ENCODE measurements at regions not wholly inside any gene's neighbourhood (a gene's known extent, or its start where the extent isn't known, plus 50 kb on each side); places are given as distances from the start of the nearest gene placed in this dataset.
"Not testable (repeated sequence)": the region's sequence is repeated elsewhere in the genome, so short reads cannot be mapped to it uniquely, and the experiment has no call there.

DNA sequence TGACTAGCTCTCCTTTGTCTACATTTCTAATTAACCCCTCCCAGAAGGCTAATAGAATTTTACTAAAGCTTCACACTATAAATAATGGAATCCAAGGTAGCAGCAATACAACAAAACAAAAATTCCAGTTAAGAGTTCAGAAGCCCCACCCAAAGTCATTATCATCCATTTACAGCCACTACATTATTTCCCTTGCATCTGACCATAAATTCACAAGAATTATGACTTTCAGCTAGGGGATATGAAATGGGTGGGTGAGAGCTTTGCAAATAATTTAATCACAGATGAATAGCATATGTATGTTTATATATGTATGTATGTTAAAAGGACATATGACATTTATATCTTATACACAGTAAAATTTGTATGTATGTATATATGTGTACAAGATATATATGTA, 65.3 kb upstream of the PTGDR start:
- DNase-seq = no peak
- no peaks in the 10 kb centered on the region for H3K36me3 ChIP-seq (ENCODE audit: control insufficient read depth, insufficient read depth, low read length)
- H3K27me3 ChIP-seq (ENCODE audit: control insufficient read depth, insufficient read depth, low read length) = no peaks in the 10 kb centered on the region
- no peaks in the 10 kb centered on the region for H3K4me1 ChIP-seq (ENCODE audit: control insufficient read depth, insufficient read depth, low read length)
- H3K4me3 ChIP-seq (ENCODE audit: low read length) = no peak overlapping the region
- no peak overlapping the region for H3K27ac ChIP-seq (ENCODE audit: low read length)
- H3K9me3 ChIP-seq (replicated peaks; ENCODE audit: control insufficient read depth, low read depth, low read length) = no peaks in the 10 kb centered on the region

DNA sequence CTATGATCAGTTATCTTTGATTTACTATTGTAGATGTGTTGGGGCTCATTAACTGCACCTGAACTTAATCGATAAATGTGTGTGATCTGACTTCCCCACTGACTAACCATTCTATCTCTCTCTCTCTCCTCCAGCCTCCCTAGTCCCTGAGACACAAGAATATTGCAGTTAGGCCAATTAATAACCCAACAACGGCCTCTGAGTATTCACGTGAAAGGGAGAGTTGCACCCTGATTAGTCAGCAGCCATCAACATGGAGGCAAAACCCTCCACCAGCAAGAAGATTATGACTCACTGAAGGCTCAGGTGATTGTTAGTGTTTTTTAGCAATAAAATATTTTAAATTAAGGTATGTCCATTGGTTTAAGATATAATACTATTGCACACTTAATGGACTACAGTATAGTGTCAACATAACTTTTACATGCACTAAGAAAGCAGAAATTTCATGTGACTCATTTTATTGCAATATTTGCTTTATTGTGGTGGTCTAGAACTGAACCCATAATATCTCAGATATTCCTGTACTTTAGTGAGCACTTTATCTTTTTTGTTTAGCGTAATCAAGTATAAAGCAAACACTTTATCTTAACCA, 77.1 kb upstream of the PTGDR start:
- Histone ChIP-seq H3K27me3 (ENCODE audit: control insufficient read depth, insufficient read depth, low read length) (no peaks in the 10 kb centered on the region), H3K27ac (ENCODE audit: low read length) (no peak overlapping the region), H3K36me3 (ENCODE audit: control insufficient read depth, insufficient read depth, low read length) (no peaks in the 10 kb centered on the region), H3K4me1 (ENCODE audit: control insufficient read depth, insufficient read depth, low read length) (no peaks in the 10 kb centered on the region), H3K9me3 (replicated peaks; ENCODE audit: control insufficient read depth, low read depth, low read length) (no peaks in the 10 kb centered on the region), H3K4me3 (ENCODE audit: low read length) (no peak overlapping the region)
- no peak for DNase-seq
- WGBS (ENCODE audit: insufficient coverage) = 89% methylated on average over 1 of the region's 4 CpGs

DNA sequence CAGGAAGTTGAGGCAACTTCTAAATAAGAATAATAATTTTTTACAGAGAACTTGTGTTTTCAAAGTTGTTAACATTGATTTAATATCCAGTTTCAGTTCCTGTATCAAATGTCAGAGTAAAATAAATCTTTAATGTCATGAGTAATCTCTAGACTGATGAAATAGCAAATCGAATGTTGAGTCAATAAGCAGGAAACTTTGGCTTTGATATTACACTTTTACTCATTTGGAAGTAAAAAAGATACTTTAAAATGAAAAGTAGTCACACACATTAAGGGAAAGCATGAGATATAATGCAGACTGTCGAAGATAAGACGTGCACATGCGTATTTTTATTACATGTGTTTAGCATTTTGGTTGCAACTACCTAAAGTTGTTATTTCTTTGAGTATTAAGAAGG, 78.2 kb upstream of the PTGDR start:
- H3K9me3 ChIP-seq (replicated peaks; ENCODE audit: control insufficient read depth, low read depth, low read length) = no peaks in the 10 kb centered on the region
- H3K27ac ChIP-seq (ENCODE audit: low read length) = no peak overlapping the region
- no peaks in the 10 kb centered on the region for H3K36me3 ChIP-seq (ENCODE audit: control insufficient read depth, insufficient read depth, low read length)
- no peak for DNase-seq
- no peak overlapping the region for H3K4me3 ChIP-seq (ENCODE audit: low read length)
- no CpG with 5 or more reads among the region's 4 CpGs for WGBS (ENCODE audit: insufficient coverage)
- no peaks in the 10 kb centered on the region for H3K4me1 ChIP-seq (ENCODE audit: control insufficient read depth, insufficient read depth, low read length)
- no peaks in the 10 kb centered on the region for H3K27me3 ChIP-seq (ENCODE audit: control insufficient read depth, insufficient read depth, low read length)

DNA sequence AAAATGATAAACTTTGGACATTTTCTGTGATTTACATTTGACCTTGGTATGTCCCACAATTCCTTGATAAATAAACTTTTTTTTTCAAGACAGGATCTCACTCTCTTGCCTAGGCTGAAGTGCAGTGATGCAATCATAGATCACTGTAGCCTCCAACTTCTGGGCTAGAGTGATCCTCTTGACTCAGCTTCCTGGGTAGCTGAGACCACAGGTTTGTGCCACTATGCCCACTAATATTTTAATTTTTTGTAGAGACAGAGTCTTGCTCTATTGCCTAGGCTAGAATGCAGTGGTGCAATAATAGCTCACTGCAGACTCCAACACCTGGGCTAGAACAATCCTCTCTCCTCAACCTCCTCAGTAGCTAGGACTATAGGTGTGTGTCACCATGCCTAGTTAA, 79.1 kb upstream of the PTGDR start:
- Histone ChIP-seq H3K9me3 (replicated peaks; ENCODE audit: control insufficient read depth, low read depth, low read length) (no peaks in the 10 kb centered on the region), H3K4me3 (ENCODE audit: low read length) (no peak overlapping the region), H3K36me3 (ENCODE audit: control insufficient read depth, insufficient read depth, low read length) (no peaks in the 10 kb centered on the region), H3K27me3 (ENCODE audit: control insufficient read depth, insufficient read depth, low read length) (no peaks in the 10 kb centered on the region), H3K4me1 (ENCODE audit: control insufficient read depth, insufficient read depth, low read length) (no peaks in the 10 kb centered on the region), H3K27ac (ENCODE audit: low read length) (no peak overlapping the region)
- DNase-seq = no peak

DNA sequence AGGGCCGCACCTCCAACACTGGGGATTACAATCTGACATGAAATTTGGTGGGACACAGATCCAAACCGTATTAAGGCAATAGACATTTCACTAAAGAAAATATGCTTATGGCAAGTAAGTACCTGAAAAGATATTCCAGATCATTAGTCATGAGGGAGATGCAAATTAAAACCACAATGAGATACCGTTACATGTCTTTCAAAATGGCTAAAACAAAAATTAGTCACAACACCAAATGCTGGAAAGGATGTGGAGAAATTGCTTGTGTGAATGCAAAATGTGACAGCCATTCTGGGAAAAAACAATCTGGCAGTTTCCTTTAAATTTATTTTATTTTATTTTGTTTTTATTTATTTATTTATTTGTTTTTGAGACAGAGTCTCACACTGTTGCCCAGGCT, 82.3 kb upstream of the PTGDR start:
- Histone ChIP-seq H3K27me3 (ENCODE audit: control insufficient read depth, insufficient read depth, low read length) (no peaks in the 10 kb centered on the region), H3K4me3 (ENCODE audit: low read length) (no peak overlapping the region), H3K36me3 (ENCODE audit: control insufficient read depth, insufficient read depth, low read length) (no peaks in the 10 kb centered on the region), H3K9me3 (replicated peaks; ENCODE audit: control insufficient read depth, low read depth, low read length) (peaks cover 4% of the 10 kb centered on the region), H3K27ac (ENCODE audit: low read length) (no peak overlapping the region), H3K4me1 (ENCODE audit: control insufficient read depth, insufficient read depth, low read length) (no peaks in the 10 kb centered on the region)
- DNase-seq = no peak
- WGBS (ENCODE audit: insufficient coverage) = no CpG with 5 or more reads among the region's 3 CpGs

DNA sequence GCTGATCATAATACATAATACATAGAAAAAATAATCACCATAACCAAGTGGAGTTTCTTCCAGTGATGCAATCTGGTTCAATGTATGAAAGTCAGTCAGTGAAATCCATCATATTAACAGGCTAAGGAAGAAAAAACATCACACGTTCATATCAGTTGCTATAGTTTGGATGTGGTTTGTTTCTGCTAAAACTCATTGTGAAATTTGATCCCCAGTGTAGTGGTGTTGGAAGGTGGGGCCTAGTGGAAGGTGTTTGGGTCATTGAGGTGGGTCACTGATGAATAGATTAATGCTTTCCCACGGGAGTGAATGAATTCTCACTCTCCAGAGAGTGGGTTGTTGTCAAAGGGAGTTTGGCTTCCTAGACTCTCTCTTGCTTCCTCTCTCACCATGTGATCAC, 84.6 kb upstream of the PTGDR start:
- Histone ChIP-seq H3K4me3 (ENCODE audit: low read length) (no peak overlapping the region), H3K27ac (ENCODE audit: low read length) (no peak overlapping the region), H3K4me1 (ENCODE audit: control insufficient read depth, insufficient read depth, low read length) (no peaks in the 10 kb centered on the region), H3K9me3 (replicated peaks; ENCODE audit: control insufficient read depth, low read depth, low read length) (peaks cover 4% of the 10 kb centered on the region), H3K27me3 (ENCODE audit: control insufficient read depth, insufficient read depth, low read length) (no peaks in the 10 kb centered on the region), H3K36me3 (ENCODE audit: control insufficient read depth, insufficient read depth, low read length) (no peaks in the 10 kb centered on the region)
- 40% methylated on average over 1 of the region's 2 CpGs for WGBS (ENCODE audit: insufficient coverage)
- no peak for DNase-seq

DNA sequence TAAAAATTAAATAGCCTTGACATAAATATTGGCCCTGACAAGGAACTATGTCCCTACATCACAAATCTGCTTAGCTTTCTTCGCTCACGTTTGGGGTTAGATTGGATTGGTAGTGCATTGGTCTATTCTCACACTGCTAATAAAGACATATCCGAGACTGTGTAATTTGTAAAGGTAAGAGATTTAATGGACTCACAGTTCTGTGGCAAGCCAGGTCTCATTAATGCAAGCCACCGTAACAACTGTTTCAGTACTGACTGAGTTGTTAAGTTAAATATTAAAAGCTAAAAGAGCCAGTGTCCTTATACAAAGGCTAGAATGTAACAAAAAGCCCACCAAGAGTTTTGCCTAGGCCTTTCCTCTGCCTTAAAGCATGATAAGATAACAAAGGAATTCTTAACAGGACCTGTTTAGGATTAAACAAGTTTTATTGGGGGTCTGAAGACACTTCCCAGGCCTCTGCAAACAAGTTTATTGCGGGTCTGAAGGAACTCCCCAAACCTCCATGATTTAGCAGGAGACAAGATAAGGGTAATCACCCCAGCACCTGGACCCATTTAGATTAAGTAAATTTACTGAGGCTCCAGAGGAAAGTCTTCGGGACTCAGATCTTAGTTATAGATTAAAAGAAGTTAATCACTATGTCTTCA, 88.2 kb upstream of the PTGDR start:
- no CpG with 5 or more reads among the region's 6 CpGs for WGBS (ENCODE audit: insufficient coverage)
- H3K9me3 ChIP-seq (replicated peaks; ENCODE audit: control insufficient read depth, low read depth, low read length) = peaks cover 4% of the 10 kb centered on the region
- H3K27me3 ChIP-seq (ENCODE audit: control insufficient read depth, insufficient read depth, low read length) = no peaks in the 10 kb centered on the region
- DNase-seq = no peak
- H3K4me1 ChIP-seq (ENCODE audit: control insufficient read depth, insufficient read depth, low read length) = no peaks in the 10 kb centered on the region
- no peaks in the 10 kb centered on the region for H3K36me3 ChIP-seq (ENCODE audit: control insufficient read depth, insufficient read depth, low read length)
- H3K27ac ChIP-seq (ENCODE audit: low read length) = no peak overlapping the region
- H3K4me3 ChIP-seq (ENCODE audit: low read length) = no peak overlapping the region

DNA sequence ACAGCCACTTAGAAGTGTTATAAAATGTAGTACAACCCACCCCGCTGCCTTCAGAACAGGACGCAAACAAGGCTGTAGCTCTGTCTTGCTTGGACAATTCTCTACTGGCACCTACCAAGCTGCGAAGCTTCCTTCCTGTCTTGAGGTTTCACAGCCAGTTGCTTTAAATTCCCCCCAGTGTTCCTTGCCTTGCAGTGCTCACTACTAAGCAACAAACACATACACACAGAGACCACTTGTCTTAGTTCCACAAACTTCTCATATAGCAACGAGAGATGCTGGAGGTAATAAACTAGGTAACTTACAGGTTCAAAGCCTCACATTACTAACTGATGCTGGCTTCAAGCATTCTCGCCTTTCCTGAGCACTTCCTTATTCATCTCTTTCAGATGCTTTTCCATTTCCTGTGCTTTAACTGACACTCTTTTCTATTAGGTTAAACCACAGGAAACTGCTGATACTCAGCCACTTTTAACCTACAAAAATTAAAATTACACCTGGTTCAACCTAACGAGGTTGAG, 91.5 kb upstream of the PTGDR start:
- H3K36me3 ChIP-seq (ENCODE audit: control insufficient read depth, insufficient read depth, low read length) = no peaks in the 10 kb centered on the region
- H3K27me3 ChIP-seq (ENCODE audit: control insufficient read depth, insufficient read depth, low read length) = no peaks in the 10 kb centered on the region
- WGBS (ENCODE audit: insufficient coverage) = 85% methylated on average over 4 of the region's 6 CpGs
- no peaks in the 10 kb centered on the region for H3K4me1 ChIP-seq (ENCODE audit: control insufficient read depth, insufficient read depth, low read length)
- no peak for DNase-seq
- no peak overlapping the region for H3K27ac ChIP-seq (ENCODE audit: low read length)
- H3K4me3 ChIP-seq (ENCODE audit: low read length) = no peak overlapping the region
- H3K9me3 ChIP-seq (replicated peaks; ENCODE audit: control insufficient read depth, low read depth, low read length) = peaks cover 7% of the 10 kb centered on the region

DNA sequence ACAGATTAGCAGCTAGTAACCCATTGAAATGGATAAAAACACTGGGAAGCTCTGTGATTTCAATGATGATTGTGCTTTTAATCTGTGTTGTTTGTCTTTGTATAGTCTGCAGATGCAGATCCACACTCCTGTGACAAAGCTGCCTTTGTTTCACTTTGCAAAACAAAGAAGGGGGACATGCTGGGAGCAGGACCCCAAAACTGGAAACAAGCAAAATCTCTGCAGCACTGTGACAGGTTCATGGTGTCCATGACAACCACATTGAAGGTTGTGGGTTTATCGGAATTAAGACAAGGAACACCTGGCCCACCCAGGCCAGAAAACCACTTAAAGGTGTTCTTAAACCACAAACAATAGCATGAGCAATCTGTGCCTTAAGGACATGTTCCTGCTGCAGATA, 95.6 kb upstream of the PTGDR start:
- H3K36me3 ChIP-seq (ENCODE audit: control insufficient read depth, insufficient read depth, low read length); H3K4me3 ChIP-seq (ENCODE audit: low read length); DNase-seq; H3K27me3 ChIP-seq (ENCODE audit: control insufficient read depth, insufficient read depth, low read length); H3K27ac ChIP-seq (ENCODE audit: low read length); H3K4me1 ChIP-seq (ENCODE audit: control insufficient read depth, insufficient read depth, low read length); H3K9me3 ChIP-seq (replicated peaks; ENCODE audit: control insufficient read depth, low read depth, low read length): not testable (repeated sequence)
- WGBS (ENCODE audit: insufficient coverage) = no CpG with 5 or more reads among the region's 1 CpG

DNA sequence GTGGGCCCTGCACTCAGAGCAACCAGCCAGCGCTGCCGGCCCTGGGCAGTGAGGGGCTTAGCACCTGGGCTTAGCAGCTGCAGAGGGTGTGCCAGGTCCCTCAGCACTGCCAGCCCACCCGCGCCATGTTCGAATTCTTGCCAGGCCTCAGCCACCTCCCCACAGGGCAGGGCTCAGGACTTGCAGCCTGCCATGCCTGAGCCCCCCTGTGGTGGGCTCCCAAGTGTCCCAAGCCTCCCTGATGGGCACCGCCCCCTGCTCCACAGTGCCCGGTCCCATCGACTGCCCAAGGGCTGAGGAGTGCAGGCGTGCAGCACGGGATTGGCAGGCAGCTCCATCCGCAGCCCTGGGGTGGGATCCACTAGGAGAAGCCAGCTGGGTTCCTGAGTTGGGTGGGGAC, 98.0 kb upstream of the NID2 start:
- Histone ChIP-seq H3K36me3 (ENCODE audit: control insufficient read depth, insufficient read depth, low read length) (no peaks in the 10 kb centered on the region), H3K27ac (ENCODE audit: low read length) (no peak overlapping the region), H3K4me3 (ENCODE audit: low read length) (no peak overlapping the region), H3K4me1 (ENCODE audit: control insufficient read depth, insufficient read depth, low read length) (no peaks in the 10 kb centered on the region), H3K27me3 (ENCODE audit: control insufficient read depth, insufficient read depth, low read length) (no peaks in the 10 kb centered on the region), H3K9me3 (replicated peaks; ENCODE audit: control insufficient read depth, low read depth, low read length) (no peaks in the 10 kb centered on the region)
- 77% methylated on average over 11 of the region's 11 CpGs for WGBS (ENCODE audit: insufficient coverage)
- no peak for DNase-seq

Data from muscle of leg (tissue), 3 donors.